IMR-90 (cell line): ENCODE measurements at regions not wholly inside any gene's neighbourhood (a gene's known extent, or its start where the extent isn't known, plus 50 kb on each side); places are given as distances from the start of the nearest gene placed in this dataset.

Experiments used
- ATAC-seq: fragments of 200-7000 bp; cut with Tn5 transposase; 2 replicates; pipeline ENCODE4 v1.9.1; 2020; ENCODE audit warnings: low read depth, mild to moderate bottlenecking, moderate library complexity
- BruUV-seq: library from RNA; stranded (reverse); fragments of 400-500 nt; replicated peaks from 2 replicates; lab custom pipeline; 2021; lab: Mats Ljungman, UMichigan
- CTCF ChIA-PET: fragments of 300-600 bp; formaldehyde crosslinking; extraction: SDS; loops from one replicate; lab custom pipeline; 2021; ENCODE audit warnings: antibody characterized with exemption; lab: Yijun Ruan, JAX
- POLR2A ChIA-PET: fragments of 300-600 bp; sonication (Branson Sonifier 250); formaldehyde crosslinking; loops from one replicate; lab custom pipeline; 2022; ENCODE audit warnings: antibody characterized with exemption; ENCODE audit not compliant: unreplicated experiment; lab: Charles Lee
- DNase-seq: peaks from one replicate; pipeline ENCODE4 v3.0.0; 2013
- H2AFZ ChIP-seq: replicated peaks from 2 replicates; pipeline ENCODE3; 2013; ENCODE audit warnings: low read length, mild to moderate bottlenecking; ENCODE audit not compliant: poor library complexity
- H2AK5ac ChIP-seq: 2 replicates; pipeline ENCODE4 v1.6.1; 2013; ENCODE audit warnings: low read depth, low read length, inconsistent platforms
- H2AK9ac ChIP-seq: replicated peaks from 2 replicates; pipeline ENCODE3; 2013; ENCODE audit warnings: mild to moderate bottlenecking, low read depth, low read length, moderate library complexity; ENCODE audit not compliant: poor library complexity
- H2BK120ac ChIP-seq: 2 replicates; pipeline ENCODE4 v1.6.1; 2013; ENCODE audit warnings: low read depth, low read length, inconsistent platforms
- H2BK15ac ChIP-seq: 3 replicates; pipeline ENCODE4 v1.6.1; 2013; ENCODE audit warnings: low read depth, low read length, inconsistent platforms
- H2BK20ac ChIP-seq: 2 replicates; pipeline ENCODE4 v1.6.1; 2013; ENCODE audit warnings: low read depth, mild to moderate bottlenecking, inconsistent platforms, low read length, moderate library complexity
- H2BK5ac ChIP-seq: 2 replicates; pipeline ENCODE4 v1.6.1; 2013; ENCODE audit warnings: mild to moderate bottlenecking, low read depth, low read length, inconsistent platforms; ENCODE audit not compliant: poor library complexity, severe bottlenecking
- H3K14ac ChIP-seq: replicated peaks from 2 replicates; pipeline ENCODE4 v1.6.1; 2013; ENCODE audit warnings: low read depth, low read length, inconsistent platforms
- H3K18ac ChIP-seq: 2 replicates; pipeline ENCODE4 v1.6.1; 2013; ENCODE audit warnings: low read depth, low read length, control low read depth
- H3K23ac ChIP-seq: 2 replicates; pipeline ENCODE4 v1.6.1; 2013; ENCODE audit warnings: low read depth, low read length, inconsistent platforms
- H3K27ac ChIP-seq: 2 replicates; pipeline ENCODE4 v1.5.1; 2013; ENCODE audit warnings: mild to moderate bottlenecking, control low read depth, low read length; ENCODE audit not compliant: insufficient read depth
- H3K27me3 ChIP-seq: 2 replicates; pipeline ENCODE4 v1.6.1; 2013; ENCODE audit warnings: low read length; ENCODE audit not compliant: control insufficient read depth, insufficient read depth
- H3K36me3 ChIP-seq: 2 replicates; pipeline ENCODE4 v1.6.1; 2013; ENCODE audit warnings: low read length, mixed read lengths; ENCODE audit not compliant: control insufficient read depth, insufficient read depth
- H3K4ac ChIP-seq: 2 replicates; pipeline ENCODE4 v1.6.1; 2013; ENCODE audit warnings: low read depth, low read length, inconsistent platforms
- H3K4me1 ChIP-seq: 2 replicates; pipeline ENCODE4 v1.6.1; 2013; ENCODE audit warnings: low read length, mixed read lengths; ENCODE audit not compliant: control insufficient read depth, insufficient read depth
- H3K4me2 ChIP-seq: 2 replicates; pipeline ENCODE4 v1.6.1; 2013; ENCODE audit warnings: low read depth, mild to moderate bottlenecking, control low read depth, low read length, moderate library complexity
- H3K4me3 ChIP-seq: 2 replicates; pipeline ENCODE4 v1.5.1; 2013; ENCODE audit warnings: low read depth, mild to moderate bottlenecking, control low read depth, low read length, moderate library complexity; ENCODE audit not compliant: insufficient read depth
- H3K56ac ChIP-seq: 2 replicates; pipeline ENCODE4 v1.6.1; 2013; ENCODE audit warnings: low read length, inconsistent platforms; ENCODE audit not compliant: insufficient read depth; ENCODE audit errors: extremely low read depth
- H3K79me1 ChIP-seq, 2 experiments: 2 replicates each; pipeline ENCODE4 v1.6.1; 2013; ENCODE audit warnings: low read length in 2 of 2, inconsistent platforms in 1 of 2, low read depth in 1 of 2
- H3K9ac ChIP-seq: 2 replicates; pipeline ENCODE4 v1.6.1; 2013; ENCODE audit warnings: low read depth, low read length, control low read depth
- H3K9me1 ChIP-seq: 2 replicates; pipeline ENCODE4 v1.6.1; 2013; ENCODE audit warnings: low read length, inconsistent platforms; ENCODE audit not compliant: insufficient read depth
- H3K9me3 ChIP-seq: 2 replicates; pipeline ENCODE4 v1.6.1; 2013; ENCODE audit warnings: low read length; ENCODE audit not compliant: control insufficient read depth, insufficient read depth
- H4K20me1 ChIP-seq: 2 replicates; pipeline ENCODE4 v1.6.1; 2013; ENCODE audit warnings: low read length, inconsistent platforms; ENCODE audit not compliant: insufficient read depth
- H4K5ac ChIP-seq: 2 replicates; pipeline ENCODE4 v1.6.1; 2013; ENCODE audit warnings: mild to moderate bottlenecking, low read depth, low read length, control low read depth
- H4K8ac ChIP-seq, 2 experiments: 2 replicates each; pipeline ENCODE4 v1.6.1; 2013; ENCODE audit warnings: low read depth in 2 of 2, low read length in 2 of 2, control low read depth in 1 of 2, inconsistent platforms in 1 of 2
- H4K91ac ChIP-seq: 2 replicates; pipeline ENCODE4 v1.6.1; 2013; ENCODE audit warnings: low read depth, low read length, inconsistent platforms; ENCODE audit not compliant: insufficient read depth
- BHLHE40 ChIP-seq: fragments of 150-350 bp; IDR thresholded peaks from 2 replicates; pipeline ENCODE4 v1.6.1; 2016; ENCODE audit warnings: mild to moderate bottlenecking, low read depth, low read length
- WGBS, 2 experiments: methylation state at CpG; one replicate each; pipeline versions ENCODE4 v1.1.5 to v1.1.7; 2013; ENCODE audit warnings: missing lambda C conversion rate in 2 of 2; ENCODE audit not compliant: insufficient read length in 1 of 2; ENCODE audit errors: extremely low coverage in 2 of 2; 5-methylcytosine and 5-hydroxymethylcytosine counted together
- dilution Hi-C: fragments of 300-500 bp; cut with HindIII; formaldehyde crosslinking; loops from one replicate; pipeline ENCODE4 v1.14.3; 2018; ENCODE audit warnings: low sequenced_read_pairs; ENCODE audit not compliant: unreplicated experiment
- in situ Hi-C: fragments of 300-500 bp; cut with MboI; formaldehyde crosslinking; loops from 3 replicates; pipeline ENCODE4 v1.14.3; 2019; ENCODE audit warnings: low sequenced_read_pairs, inconsistent platforms, mixed read lengths
- intact Hi-C: fragments of 100-400 bp; cut with micrococcal nuclease; formaldehyde crosslinking; loops from 2 replicates; pipeline ENCODE4 v1.10.0; 2022

DNA sequence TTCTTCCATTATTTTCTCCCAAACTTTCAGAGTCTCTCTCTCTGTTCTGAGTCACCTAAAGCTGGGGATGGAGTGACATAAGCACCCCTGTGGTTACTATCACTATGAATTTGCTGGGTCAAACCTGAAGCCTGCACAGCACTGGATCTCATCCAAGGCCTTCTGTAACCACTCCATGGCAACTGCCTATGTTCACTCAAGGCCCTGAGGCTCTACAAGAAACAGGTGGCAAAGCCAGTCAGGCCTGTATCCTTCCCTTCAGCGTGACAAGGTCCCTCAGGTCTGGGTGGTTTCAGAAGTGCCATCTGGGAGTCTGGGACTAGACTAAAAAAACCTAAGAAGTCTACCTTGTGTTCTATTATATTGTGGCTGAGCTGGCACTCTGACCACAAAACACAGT lies 1278.8 kb upstream of the EYS start:
- no peaks in the 10 kb centered on the region for H3K36me3 ChIP-seq
- H3K4ac ChIP-seq: no peak overlapping the region
- H2AFZ ChIP-seq: no peak overlapping the region
- no peak overlapping the region for H3K23ac ChIP-seq
- H3K9me3 ChIP-seq: peaks cover 7% of the 10 kb centered on the region; the same call in 1 of the 2 replicates
- H3K4me1 ChIP-seq: no peaks in the 10 kb centered on the region
- dilution Hi-C loops (no loop called here), intact Hi-C loops (no loop called here), in situ Hi-C loops (no loop called here)
- no peak overlapping the region for H2AK9ac ChIP-seq
- DNase-seq: no peak
- H4K8ac ChIP-seq: no peak overlapping the region
- H3K27ac ChIP-seq: no peak overlapping the region
- no peak overlapping the region for H3K9ac ChIP-seq
- no peak overlapping the region for H2BK120ac ChIP-seq
- no peak overlapping the region for H2BK20ac ChIP-seq
- no peak overlapping the region for H2BK15ac ChIP-seq
- no peak overlapping the region for H2AK5ac ChIP-seq
- POLR2A ChIA-PET: no interaction called here
- H3K4me2 ChIP-seq: no peak overlapping the region
- WGBS, 2 experiments: no CpG with 5 or more reads among the region's 1 CpG
- H2BK5ac ChIP-seq: no peak overlapping the region
- H3K18ac ChIP-seq: no peak overlapping the region
- ATAC-seq: no peak
- H3K9me1 ChIP-seq: no peaks in the 10 kb centered on the region
- no peak for TF ChIP-seq BHLHE40
- H3K4me3 ChIP-seq: no peak overlapping the region
- no peaks in the 10 kb centered on the region for H3K79me1 ChIP-seq
- H3K14ac ChIP-seq: no peak overlapping the region
- H3K56ac ChIP-seq: no peak overlapping the region
- BruUV-seq: no TSS peak
- no peak overlapping the region for H4K91ac ChIP-seq
- H4K20me1 ChIP-seq: no peaks in the 10 kb centered on the region
- H4K5ac ChIP-seq: no peak overlapping the region
- H3K27me3 ChIP-seq: no peaks in the 10 kb centered on the region
- CTCF ChIA-PET: no interaction called here
